ENCODE measurements at regions not wholly inside any gene's neighbourhood (a gene's known extent, or its start where the extent isn't known, plus 50 kb on each side); places are given as distances from the start of the nearest gene placed in this dataset.

GRCh38 chr5:17359451-17360011 lies 138.5 kb upstream of the TAF11L2 start:
- Histone ChIP-seq H3K9ac (ENCODE audit: low read length) (no peak overlapping the region), H3K36me3 (ENCODE audit: low read length) (no peaks in the 10 kb centered on the region), H3K9me2 (replicated peaks; ENCODE audit: insufficient read depth, low read length) (no peaks in the 10 kb centered on the region), H4K20me1 (ENCODE audit: low read depth, low read length) (no peaks in the 10 kb centered on the region), H3K27me3 (ENCODE audit: low read length) (no peaks in the 10 kb centered on the region), H3K27ac (ENCODE audit: low read depth, low read length) (no peak overlapping the region), H3K4me2 (ENCODE audit: low read depth, low read length, poor library complexity, severe bottlenecking) (no peak overlapping the region), H2AFZ (ENCODE audit: low read depth, low read length, severe bottlenecking) (no peak overlapping the region), H3K4me3 (ENCODE audit: insufficient read depth, low read length, poor library complexity, severe bottlenecking) (no peak overlapping the region), H3K9me3 (ENCODE audit: insufficient read depth, low read length) (peaks cover 4% of the 10 kb centered on the region; the same call in 1 of the 2 replicates), H3F3A (ENCODE audit: insufficient read depth) (no peaks in the 10 kb centered on the region), H3K79me2 (ENCODE audit: insufficient read depth, low read length) (no peaks in the 10 kb centered on the region)
- no peak for TF ChIP-seq EZH2phosphoT487 (conservative IDR thresholded peaks at IDR 0.05; ENCODE audit: low read length)
- TF ChIP-seq CTCF (IDR thresholded peaks at IDR 0.05; ENCODE audit: insufficient read depth, low read length, poor library complexity, severe bottlenecking) = no peak

GRCh38 chr5:17360879-17361278 lies 137.2 kb upstream of the TAF11L2 start:
- Histone ChIP-seq H4K20me1 (ENCODE audit: low read depth, low read length) (no peaks in the 10 kb centered on the region), H3F3A (ENCODE audit: insufficient read depth) (no peaks in the 10 kb centered on the region), H3K4me2 (ENCODE audit: low read depth, low read length, poor library complexity, severe bottlenecking) (no peak overlapping the region), H3K9me2 (replicated peaks; ENCODE audit: insufficient read depth, low read length) (no peaks in the 10 kb centered on the region), H3K27ac (ENCODE audit: low read depth, low read length) (no peak overlapping the region), H3K9ac (ENCODE audit: low read length) (no peak overlapping the region), H3K27me3 (ENCODE audit: low read length) (no peaks in the 10 kb centered on the region), H3K4me3 (ENCODE audit: insufficient read depth, low read length, poor library complexity, severe bottlenecking) (no peak overlapping the region), H3K79me2 (ENCODE audit: insufficient read depth, low read length) (no peaks in the 10 kb centered on the region), H2AFZ (ENCODE audit: low read depth, low read length, severe bottlenecking) (no peak overlapping the region), H3K36me3 (ENCODE audit: low read length) (no peaks in the 10 kb centered on the region), H3K9me3 (ENCODE audit: insufficient read depth, low read length) (no peaks in the 10 kb centered on the region)
- TF ChIP-seq CTCF (IDR thresholded peaks at IDR 0.05; ENCODE audit: insufficient read depth, low read length, poor library complexity, severe bottlenecking) (no peak), EZH2phosphoT487 (conservative IDR thresholded peaks at IDR 0.05; ENCODE audit: low read length) (no peak)

- Histone ChIP-seq H3K9me3 (ENCODE audit: insufficient read depth, low read length) (no peaks in the 10 kb centered on the region), H3F3A (ENCODE audit: insufficient read depth) (no peaks in the 10 kb centered on the region), H3K9me2 (replicated peaks; ENCODE audit: insufficient read depth, low read length) (no peaks in the 10 kb centered on the region), H3K27me3 (ENCODE audit: low read length) (no peaks in the 10 kb centered on the region), H3K4me3 (ENCODE audit: insufficient read depth, low read length, poor library complexity, severe bottlenecking) (no peak overlapping the region), H3K27ac (ENCODE audit: low read depth, low read length) (no peak overlapping the region), H3K79me2 (ENCODE audit: insufficient read depth, low read length) (no peaks in the 10 kb centered on the region), H4K20me1 (ENCODE audit: low read depth, low read length) (no peaks in the 10 kb centered on the region), H3K4me2 (ENCODE audit: low read depth, low read length, poor library complexity, severe bottlenecking) (no peak overlapping the region), H2AFZ (ENCODE audit: low read depth, low read length, severe bottlenecking) (no peak overlapping the region), H3K36me3 (ENCODE audit: low read length) (no peaks in the 10 kb centered on the region), H3K9ac (ENCODE audit: low read length) (no peak overlapping the region)
- TF ChIP-seq CTCF (IDR thresholded peaks at IDR 0.05; ENCODE audit: insufficient read depth, low read length, poor library complexity, severe bottlenecking) = no peak
- TF ChIP-seq EZH2phosphoT487 (conservative IDR thresholded peaks at IDR 0.05; ENCODE audit: low read length) = no peak
Measured at GRCh38 chr5:17361331-17361730, 136.7 kb upstream of the TAF11L2 start.

All from SU-DHL-6 (cell line).